ENCODE measurements at regions not wholly inside any gene's neighbourhood (a gene's known extent, or its start where the extent isn't known, plus 50 kb on each side); places are given as distances from the start of the nearest gene placed in this dataset.

DNA sequence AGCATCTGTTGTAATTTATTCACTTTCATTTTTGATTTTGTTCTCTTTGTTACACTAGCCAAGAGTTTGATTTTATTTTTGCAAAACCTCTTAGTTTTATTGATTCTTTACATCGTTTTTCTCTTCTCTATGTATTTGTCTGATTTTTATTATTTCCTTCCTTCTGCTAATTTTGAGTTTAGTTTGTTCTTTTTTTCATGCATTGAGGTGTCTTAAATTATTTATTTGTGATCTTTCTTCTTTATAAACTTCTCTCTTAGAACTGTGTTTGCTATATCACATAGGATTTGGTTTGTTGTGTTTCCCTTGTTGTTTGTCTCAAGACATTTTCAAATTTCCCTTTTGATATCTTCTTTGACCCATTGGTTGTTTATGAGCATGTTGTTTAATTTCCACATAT is 51.7 kb upstream of the NFKBIA start:
- no peaks in the 10 kb centered on the region for H3K79me2 ChIP-seq (ENCODE audit: low read depth)
- no peak overlapping the region for H3K27ac ChIP-seq
- H3K9me3 ChIP-seq (ENCODE audit: insufficient read depth, low read depth) = no peaks in the 10 kb centered on the region
- H3K27me3 ChIP-seq (ENCODE audit: insufficient read depth, low read depth) = no peaks in the 10 kb centered on the region
- no peaks in the 10 kb centered on the region for H4K20me1 ChIP-seq (ENCODE audit: insufficient read depth)
- H2AFZ ChIP-seq = no peak overlapping the region
- no peaks in the 10 kb centered on the region for H3K9me2 ChIP-seq (ENCODE audit: insufficient read depth)
- intact Hi-C loops (cut with micrococcal nuclease; ENCODE audit: unreplicated experiment) = no loop called here
- H3K4me2 ChIP-seq = no peak overlapping the region
- no peaks in the 10 kb centered on the region for H3K36me3 ChIP-seq (ENCODE audit: low read depth)
- TF ChIP-seq EZH2 (IDR thresholded peaks at IDR 0.05; ENCODE audit: low read depth) = no peak
- TF ChIP-seq, protein P1, sequence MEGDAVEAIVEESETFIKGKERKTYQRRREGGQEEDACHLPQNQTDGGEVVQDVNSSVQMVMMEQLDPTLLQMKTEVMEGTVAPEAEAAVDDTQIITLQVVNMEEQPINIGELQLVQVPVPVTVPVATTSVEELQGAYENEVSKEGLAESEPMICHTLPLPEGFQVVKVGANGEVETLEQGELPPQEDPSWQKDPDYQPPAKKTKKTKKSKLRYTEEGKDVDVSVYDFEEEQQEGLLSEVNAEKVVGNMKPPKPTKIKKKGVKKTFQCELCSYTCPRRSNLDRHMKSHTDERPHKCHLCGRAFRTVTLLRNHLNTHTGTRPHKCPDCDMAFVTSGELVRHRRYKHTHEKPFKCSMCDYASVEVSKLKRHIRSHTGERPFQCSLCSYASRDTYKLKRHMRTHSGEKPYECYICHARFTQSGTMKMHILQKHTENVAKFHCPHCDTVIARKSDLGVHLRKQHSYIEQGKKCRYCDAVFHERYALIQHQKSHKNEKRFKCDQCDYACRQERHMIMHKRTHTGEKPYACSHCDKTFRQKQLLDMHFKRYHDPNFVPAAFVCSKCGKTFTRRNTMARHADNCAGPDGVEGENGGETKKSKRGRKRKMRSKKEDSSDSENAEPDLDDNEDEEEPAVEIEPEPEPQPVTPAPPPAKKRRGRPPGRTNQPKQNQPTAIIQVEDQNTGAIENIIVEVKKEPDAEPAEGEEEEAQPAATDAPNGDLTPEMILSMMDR (conservative IDR thresholded peaks at IDR 0.05) = no peak
- H3K4me1 ChIP-seq (replicated peaks; ENCODE audit: insufficient read depth) = no peaks in the 10 kb centered on the region
- ChIA-PET POLR2A (ENCODE audit: unreplicated experiment) (no interaction called here), CTCF (no interaction called here)
- no peaks in the 10 kb centered on the region for H3F3A ChIP-seq (ENCODE audit: insufficient read depth, low read depth)
- no TSS peak for BruUV-seq (replicated peaks)
- no peak for DNase-seq
- no peak overlapping the region for H3K4me3 ChIP-seq

DNA sequence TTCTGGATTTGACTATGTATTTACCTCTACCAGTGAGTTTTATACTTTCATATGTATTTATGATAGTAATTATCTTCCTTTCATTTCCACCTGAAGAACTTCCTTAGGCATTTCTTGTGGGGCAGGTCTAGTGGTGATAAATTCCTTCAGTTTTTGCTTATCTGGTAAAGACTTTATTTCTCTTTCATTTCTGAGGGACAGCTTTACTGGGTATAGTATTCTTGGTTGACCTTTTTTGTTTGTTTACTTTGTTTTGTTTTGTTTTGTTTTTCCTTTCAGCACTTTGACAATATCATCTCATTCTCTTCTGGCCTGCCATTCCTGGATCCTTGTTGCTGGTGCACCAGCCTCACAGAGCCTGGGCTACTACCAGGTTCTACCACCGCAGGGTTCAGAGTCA is 53.9 kb upstream of the NFKBIA start:
- no peak overlapping the region for H2AFZ ChIP-seq
- CTCF ChIA-PET = no interaction called here
- H3K36me3 ChIP-seq (ENCODE audit: low read depth) = no peaks in the 10 kb centered on the region
- no peak overlapping the region for H3K4me3 ChIP-seq
- BruUV-seq (replicated peaks) = no TSS peak
- no peak overlapping the region for H3K4me2 ChIP-seq
- no peaks in the 10 kb centered on the region for H3K27me3 ChIP-seq (ENCODE audit: insufficient read depth, low read depth)
- H3K79me2 ChIP-seq (ENCODE audit: low read depth) = no peaks in the 10 kb centered on the region
- no peak for DNase-seq
- no peak overlapping the region for H3K27ac ChIP-seq
- H3K9me3 ChIP-seq (ENCODE audit: insufficient read depth, low read depth) = no peaks in the 10 kb centered on the region
- POLR2A ChIA-PET (ENCODE audit: unreplicated experiment) = no interaction called here
- H4K20me1 ChIP-seq (ENCODE audit: insufficient read depth) = no peaks in the 10 kb centered on the region
- intact Hi-C loops (cut with micrococcal nuclease; ENCODE audit: unreplicated experiment) = no loop called here
- H3K4me1 ChIP-seq (replicated peaks; ENCODE audit: insufficient read depth) = no peaks in the 10 kb centered on the region
- no peaks in the 10 kb centered on the region for H3F3A ChIP-seq (ENCODE audit: insufficient read depth, low read depth)
- TF ChIP-seq, protein P1 (conservative IDR thresholded peaks at IDR 0.05) = no peak
- no peak for TF ChIP-seq EZH2 (IDR thresholded peaks at IDR 0.05; ENCODE audit: low read depth)
- H3K9me2 ChIP-seq (ENCODE audit: insufficient read depth) = no peaks in the 10 kb centered on the region

DNA sequence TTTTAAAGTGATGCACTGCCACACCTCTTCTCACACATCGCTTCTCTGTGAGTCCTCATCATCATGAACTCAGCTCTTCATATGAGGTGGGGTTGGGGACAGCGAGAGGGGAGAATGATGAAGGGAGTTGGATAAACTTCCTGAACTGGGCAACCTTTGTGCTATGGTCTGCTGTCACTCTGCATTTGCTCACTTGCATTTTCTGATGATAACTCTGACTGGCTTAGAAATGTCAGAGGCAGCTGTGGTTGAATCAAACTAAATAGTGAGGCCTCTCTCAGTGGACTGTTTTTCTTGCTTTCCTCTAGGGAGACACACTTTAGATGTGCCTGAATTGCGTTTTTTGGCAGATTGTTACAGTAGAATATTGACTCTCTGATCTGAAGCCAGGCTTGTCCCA is 55.2 kb upstream of the NFKBIA start:
- H3K4me2 ChIP-seq = no peak overlapping the region
- no peaks in the 10 kb centered on the region for H4K20me1 ChIP-seq (ENCODE audit: insufficient read depth)
- CTCF ChIA-PET = interaction anchor here (0.5 kb wide), 1 partner anchor 21 kb away, joined by 4 read pairs; no protein-coding TSS in a partner anchor
- H3K36me3 ChIP-seq (ENCODE audit: low read depth) = no peaks in the 10 kb centered on the region
- no TSS peak for BruUV-seq (replicated peaks)
- POLR2A ChIA-PET (ENCODE audit: unreplicated experiment) = no interaction called here
- H3K79me2 ChIP-seq (ENCODE audit: low read depth) = no peaks in the 10 kb centered on the region
- no peak for TF ChIP-seq EZH2 (IDR thresholded peaks at IDR 0.05; ENCODE audit: low read depth)
- TF ChIP-seq, protein P1 (conservative IDR thresholded peaks at IDR 0.05) = no peak
- H3K27me3 ChIP-seq (ENCODE audit: insufficient read depth, low read depth) = no peaks in the 10 kb centered on the region
- no peaks in the 10 kb centered on the region for H3K9me2 ChIP-seq (ENCODE audit: insufficient read depth)
- intact Hi-C loops (cut with micrococcal nuclease; ENCODE audit: unreplicated experiment) = no loop called here
- H3K4me1 ChIP-seq (replicated peaks; ENCODE audit: insufficient read depth) = no peaks in the 10 kb centered on the region
- DNase-seq = no peak
- no peak overlapping the region for H3K4me3 ChIP-seq
- no peak overlapping the region for H2AFZ ChIP-seq
- H3F3A ChIP-seq (ENCODE audit: insufficient read depth, low read depth) = no peaks in the 10 kb centered on the region
- H3K9me3 ChIP-seq (ENCODE audit: insufficient read depth, low read depth) = no peaks in the 10 kb centered on the region
- no peak overlapping the region for H3K27ac ChIP-seq

Data from PC-9 (cell line).